HG02943 (cell line): ENCODE measurements at regions not wholly inside any gene's neighbourhood (a gene's known extent, or its start where the extent isn't known, plus 50 kb on each side); places are given as distances from the start of the nearest gene placed in this dataset.

Experiments
- ATAC-seq: cut with Tn5 transposase; IDR thresholded peaks from one replicate; pipeline ENCODE4 v1.9.1; 2021; ENCODE audit warnings: mild to moderate bottlenecking, low read depth, moderate library complexity; ENCODE audit not compliant: unreplicated experiment

- ATAC-seq: no peak
Observed at GRCh38 chr17:15893658-15894024, 51.3 kb upstream of the ADORA2B start.

GRCh38 chr17:15894258-15894657 lies 50.7 kb upstream of the ADORA2B start:
- ATAC-seq: no peak

DNA sequence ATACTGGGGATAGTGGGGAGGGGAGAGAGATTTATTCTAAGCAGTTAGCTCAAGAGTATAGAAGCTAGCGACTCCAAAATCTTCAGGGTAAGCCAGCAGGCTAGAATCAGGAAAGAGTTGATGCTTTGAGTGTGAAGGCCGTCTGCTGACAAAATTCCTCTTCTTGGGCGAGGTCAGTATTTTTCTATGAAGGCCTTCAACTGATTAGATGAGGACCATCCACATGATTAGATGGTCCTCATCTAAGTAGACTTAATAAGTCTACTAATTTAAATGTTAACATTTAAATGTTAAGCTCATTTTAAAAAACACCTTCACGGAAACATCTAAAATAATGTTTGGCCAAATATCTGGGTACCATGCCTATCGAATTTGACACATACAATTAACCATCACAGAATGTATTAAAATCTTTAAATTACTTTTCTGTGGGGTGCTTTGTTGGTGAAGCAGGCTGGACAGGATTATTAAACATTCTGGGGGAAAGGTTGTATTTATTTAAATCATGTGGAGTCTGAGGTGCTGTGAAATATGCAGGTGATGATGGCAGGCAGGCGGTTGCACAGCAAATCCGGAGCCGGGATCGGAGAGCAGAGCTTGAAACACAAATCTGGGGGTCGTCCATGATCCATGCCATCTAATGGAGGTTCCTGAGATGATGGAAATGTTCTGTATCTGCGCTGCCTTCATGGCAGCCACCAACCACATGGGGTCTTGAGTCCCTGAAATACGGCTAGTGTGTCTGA lies 49.8 kb upstream of the ADORA2B start:
- no peak for ATAC-seq
